Nephron (organoid): ENCODE measurements at regions not wholly inside any gene's neighbourhood (a gene's known extent, or its start where the extent isn't known, plus 50 kb on each side); places are given as distances from the start of the nearest gene placed in this dataset.

ENCODE experiments used
- H3K27ac Mint-ChIP-seq, 3 experiments: 2 replicates each; pipeline ENCODE4 v1.8.0; 2020; ENCODE audit warnings: mixed read lengths in 3 of 3, mild to moderate bottlenecking in 2 of 3, moderate library complexity in 1 of 3
- H3K27me3 Mint-ChIP-seq: 2 replicates; pipeline ENCODE4 v1.8.0; 2021; ENCODE audit warnings: low read depth, mild to moderate bottlenecking, moderate library complexity, mixed read lengths
- H3K36me3 Mint-ChIP-seq: 2 replicates; pipeline ENCODE4 v1.8.0; 2020; ENCODE audit warnings: low read depth, mixed read lengths
- H3K4me1 Mint-ChIP-seq: 2 replicates; pipeline ENCODE4 v1.8.0; 2020; ENCODE audit warnings: mixed read lengths
- H3K4me3 Mint-ChIP-seq, 3 experiments: 2 replicates each; pipeline ENCODE4 v1.8.0; 2020; ENCODE audit warnings: mild to moderate bottlenecking in 3 of 3, mixed read lengths in 3 of 3, moderate library complexity in 2 of 3
- H3K9me3 Mint-ChIP-seq: 2 replicates; pipeline ENCODE4 v1.8.0; 2020; ENCODE audit warnings: mixed read lengths
- CTCF ChIP-seq, 3 experiments: fragments of 200-600 bp; sonication (generic); IDR thresholded peaks; one replicate each; pipeline ENCODE4 v1.5.0; 2021; ENCODE audit warnings: antibody characterized with exemption in 3 of 3; ENCODE audit not compliant: unreplicated experiment in 3 of 3

GRCh38 chr13:111539791-111540446 lies 219.5 kb downstream of the TEX29 start:
- TF ChIP-seq CTCF (IDR thresholded peaks at IDR 0.05; ENCODE audit: unreplicated experiment in 3 of 3): no peak
- H3K27ac Mint-ChIP-seq: no peak overlapping the region
- H3K36me3 Mint-ChIP-seq: no peaks in the 10 kb centered on the region
- H3K4me3 Mint-ChIP-seq: no peak overlapping the region
- no peaks in the 10 kb centered on the region for H3K4me1 Mint-ChIP-seq
- H3K27me3 Mint-ChIP-seq: peaks cover 91% of the 10 kb centered on the region
- peaks cover 7% of the 10 kb centered on the region for H3K9me3 Mint-ChIP-seq

- H3K27ac Mint-ChIP-seq: no peak overlapping the region
- no peak overlapping the region for H3K4me3 Mint-ChIP-seq
- TF ChIP-seq CTCF (IDR thresholded peaks at IDR 0.05; ENCODE audit: unreplicated experiment in 3 of 3): no peak
- no peaks in the 10 kb centered on the region for H3K36me3 Mint-ChIP-seq
- H3K4me1 Mint-ChIP-seq: no peaks in the 10 kb centered on the region
- peaks cover 86% of the 10 kb centered on the region for H3K27me3 Mint-ChIP-seq
- peaks cover 7% of the 10 kb centered on the region for H3K9me3 Mint-ChIP-seq
These were observed 220.0 kb downstream of the TEX29 start for GRCh38 chr13:111540486-111540885.

GRCh38 chr13:111541345-111541744 lies 220.9 kb downstream of the TEX29 start:
- TF ChIP-seq CTCF (IDR thresholded peaks at IDR 0.05; ENCODE audit: unreplicated experiment in 3 of 3): no peak
- Mint-ChIP-seq H3K4me1 (no peaks in the 10 kb centered on the region), H3K9me3 (peaks cover 7% of the 10 kb centered on the region)

GRCh38 chr13:111541752-111542529 lies 221.5 kb downstream of the TEX29 start:
- Mint-ChIP-seq H3K4me3 (no peak overlapping the region), H3K27me3 (peaks cover 75% of the 10 kb centered on the region)

More at GRCh38 chr13:111541345-111541744, 220.9 kb downstream of the TEX29 start:
- no peaks in the 10 kb centered on the region for H3K36me3 Mint-ChIP-seq
- H3K27me3 Mint-ChIP-seq: peaks cover 79% of the 10 kb centered on the region
- H3K4me3 Mint-ChIP-seq: no peak overlapping the region
- H3K27ac Mint-ChIP-seq: no peak overlapping the region

GRCh38 chr13:111542530-111543341 lies 222.3 kb downstream of the TEX29 start:
- Mint-ChIP-seq H3K27me3 (peaks cover 67% of the 10 kb centered on the region), H3K4me1 (no peaks in the 10 kb centered on the region), H3K27ac (no peak overlapping the region), H3K4me3 (no peak overlapping the region), H3K9me3 (peaks cover 7% of the 10 kb centered on the region), H3K36me3 (no peaks in the 10 kb centered on the region)
- TF ChIP-seq CTCF (IDR thresholded peaks at IDR 0.05; ENCODE audit: unreplicated experiment in 3 of 3): no peak

More at GRCh38 chr13:111541752-111542529, 221.5 kb downstream of the TEX29 start:
- Mint-ChIP-seq H3K9me3 (peaks cover 7% of the 10 kb centered on the region), H3K4me1 (no peaks in the 10 kb centered on the region), H3K27ac (no peak overlapping the region), H3K36me3 (no peaks in the 10 kb centered on the region)
- TF ChIP-seq CTCF (IDR thresholded peaks at IDR 0.05; ENCODE audit: unreplicated experiment in 3 of 3): no peak
